ENCODE measurements at regions not wholly inside any gene's neighbourhood (a gene's known extent, or its start where the extent isn't known, plus 50 kb on each side); places are given as distances from the start of the nearest gene placed in this dataset.

GRCh38 chr9:115775659-115776058, 377.9 kb upstream of the PAPPA start:
- TF ChIP-seq POLR2A (IDR thresholded peaks at IDR 0.05) (no peak), CTCF (IDR thresholded peaks at IDR 0.05) (no peak)
